ENCODE measurements at regions not wholly inside any gene's neighbourhood (a gene's known extent, or its start where the extent isn't known, plus 50 kb on each side); places are given as distances from the start of the nearest gene placed in this dataset.

DNA sequence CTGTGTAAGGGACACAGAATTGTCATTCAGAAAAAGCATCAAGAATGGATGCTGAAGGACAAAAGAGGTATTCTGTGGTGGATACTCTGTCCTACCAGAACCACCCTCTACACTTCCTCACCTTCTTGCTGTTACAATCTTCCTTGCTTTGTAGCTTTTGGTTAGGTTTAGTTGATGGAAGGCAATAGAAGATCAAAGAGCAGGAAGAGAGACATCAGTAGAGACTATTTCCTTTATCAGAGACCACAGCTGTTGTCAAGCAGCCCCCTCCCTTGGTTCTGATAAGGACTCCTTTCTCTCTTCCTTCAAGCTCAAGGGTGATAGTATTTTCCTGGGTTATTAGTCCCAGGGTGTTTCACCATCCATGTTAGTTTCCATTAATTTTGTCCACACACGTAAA lies 84.7 kb upstream of the ALCAM start:
- Histone ChIP-seq H3K36me3 (ENCODE audit: control insufficient read depth in 2 of 2, insufficient read depth in 2 of 2, low read length in 1 of 2) (no peaks in the 10 kb centered on the region), H3K4me2 (ENCODE audit: control insufficient read depth, insufficient read depth) (no peak overlapping the region), H3K4me3 (no peak overlapping the region), H3K27ac (ENCODE audit: control insufficient read depth, insufficient read depth) (no peak overlapping the region), H3K4me1 (ENCODE audit: control insufficient read depth, insufficient read depth, low read length) (no peaks in the 10 kb centered on the region), H4K20me1 (ENCODE audit: control insufficient read depth, insufficient read depth) (no peaks in the 10 kb centered on the region), H3K79me2 (ENCODE audit: control insufficient read depth, insufficient read depth, low read length) (no peaks in the 10 kb centered on the region), H2AFZ (ENCODE audit: control insufficient read depth, low read depth, low read length) (no peak overlapping the region), H3K9ac (ENCODE audit: control insufficient read depth, insufficient read depth, low read length) (no peak overlapping the region), H3K9me3 (replicated peaks; ENCODE audit: control insufficient read depth, insufficient read depth, low read length) (no peaks in the 10 kb centered on the region), H3K27me3 (replicated peaks in 1 of 2; ENCODE audit: control insufficient read depth in 2 of 2, insufficient read depth in 2 of 2, low read length in 1 of 2) (no peaks in the 10 kb centered on the region; a peak in 1 of 4 replicates)
- in situ Hi-C loops (cut with MboI) (no loop called here), intact Hi-C loops (cut with micrococcal nuclease; ENCODE audit: unreplicated experiment) (no loop called here)
- DNase-seq (ENCODE audit: low read depth, low spot score) (no peak), FAIRE-seq (no peak), ATAC-seq (no peak)
- no peak for TF ChIP-seq IKZF1 (conservative IDR thresholded peaks at IDR 0.05)
- TF ChIP-seq CEBPB (IDR thresholded peaks at IDR 0.05; ENCODE audit: borderline replicate concordance in 1 of 2, low read depth in 2 of 2, low read length in 2 of 2): no peak
- TF ChIP-seq ZNF217 (IDR thresholded peaks at IDR 0.05): no peak
- no peak for TF ChIP-seq NBN (IDR thresholded peaks at IDR 0.05)
- TF ChIP-seq, protein P1, sequence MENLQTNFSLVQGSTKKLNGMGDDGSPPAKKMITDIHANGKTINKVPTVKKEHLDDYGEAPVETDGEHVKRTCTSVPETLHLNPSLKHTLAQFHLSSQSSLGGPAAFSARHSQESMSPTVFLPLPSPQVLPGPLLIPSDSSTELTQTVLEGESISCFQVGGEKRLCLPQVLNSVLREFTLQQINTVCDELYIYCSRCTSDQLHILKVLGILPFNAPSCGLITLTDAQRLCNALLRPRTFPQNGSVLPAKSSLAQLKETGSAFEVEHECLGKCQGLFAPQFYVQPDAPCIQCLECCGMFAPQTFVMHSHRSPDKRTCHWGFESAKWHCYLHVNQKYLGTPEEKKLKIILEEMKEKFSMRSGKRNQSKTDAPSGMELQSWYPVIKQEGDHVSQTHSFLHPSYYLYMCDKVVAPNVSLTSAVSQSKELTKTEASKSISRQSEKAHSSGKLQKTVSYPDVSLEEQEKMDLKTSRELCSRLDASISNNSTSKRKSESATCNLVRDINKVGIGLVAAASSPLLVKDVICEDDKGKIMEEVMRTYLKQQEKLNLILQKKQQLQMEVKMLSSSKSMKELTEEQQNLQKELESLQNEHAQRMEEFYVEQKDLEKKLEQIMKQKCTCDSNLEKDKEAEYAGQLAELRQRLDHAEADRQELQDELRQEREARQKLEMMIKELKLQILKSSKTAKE (IDR thresholded peaks at IDR 0.05; ENCODE audit: low read depth, poor library complexity, severe bottlenecking): no peak
- 0% methylated on average over 1 of the region's 1 CpG for WGBS (ENCODE audit: insufficient coverage, insufficient replicate concordance, low lambda C conversion rate, missing lambda C conversion rate)
- no TSS peak for BruUV-seq (replicated peaks)
- CTCF ChIA-PET: no interaction called here
- SMC1A ChIA-PET (ENCODE audit: uncharacterized antibody, unreplicated experiment): interaction anchor here (0.9 kb wide), 1 partner anchor 38 kb away, joined by 3 read pairs; no protein-coding TSS in a partner anchor
- POLR2A ChIA-PET: no interaction called here
- RAD21 ChIA-PET (ENCODE audit: unreplicated experiment): no interaction called here

DNA sequence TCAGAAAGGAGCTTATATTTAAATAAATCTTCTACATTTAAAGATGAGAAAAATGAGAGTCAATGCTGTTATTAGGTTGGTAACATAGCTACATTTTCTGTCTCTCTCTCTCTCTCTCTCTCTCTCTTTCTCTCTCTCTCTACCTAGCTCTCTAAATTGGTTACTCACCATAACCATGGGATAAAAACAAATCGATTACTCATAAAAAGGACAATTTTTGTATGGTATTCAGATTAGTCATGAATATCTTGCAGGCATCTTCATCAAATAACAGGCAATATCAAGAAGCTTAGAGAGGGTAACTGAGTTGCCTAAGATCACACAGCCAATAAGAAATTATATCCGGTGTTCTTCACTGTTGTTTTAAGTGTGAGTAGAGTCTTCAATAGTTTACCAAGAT lies 81.8 kb upstream of the ALCAM start:
- in situ Hi-C loops (cut with MboI): no loop called here
- DNase-seq (ENCODE audit: low read depth, low spot score): no peak
- TF ChIP-seq IKZF2 (IDR thresholded peaks at IDR 0.05) (no peak), BHLHE40 (IDR thresholded peaks at IDR 0.05; ENCODE audit: borderline replicate concordance in 1 of 2, low read depth in 2 of 2, low read length in 1 of 2) (no peak), POLR2A (IDR thresholded peaks at IDR 0.05; ENCODE audit: low read depth, low read length) (no peak)
- TF ChIP-seq, protein P2, sequence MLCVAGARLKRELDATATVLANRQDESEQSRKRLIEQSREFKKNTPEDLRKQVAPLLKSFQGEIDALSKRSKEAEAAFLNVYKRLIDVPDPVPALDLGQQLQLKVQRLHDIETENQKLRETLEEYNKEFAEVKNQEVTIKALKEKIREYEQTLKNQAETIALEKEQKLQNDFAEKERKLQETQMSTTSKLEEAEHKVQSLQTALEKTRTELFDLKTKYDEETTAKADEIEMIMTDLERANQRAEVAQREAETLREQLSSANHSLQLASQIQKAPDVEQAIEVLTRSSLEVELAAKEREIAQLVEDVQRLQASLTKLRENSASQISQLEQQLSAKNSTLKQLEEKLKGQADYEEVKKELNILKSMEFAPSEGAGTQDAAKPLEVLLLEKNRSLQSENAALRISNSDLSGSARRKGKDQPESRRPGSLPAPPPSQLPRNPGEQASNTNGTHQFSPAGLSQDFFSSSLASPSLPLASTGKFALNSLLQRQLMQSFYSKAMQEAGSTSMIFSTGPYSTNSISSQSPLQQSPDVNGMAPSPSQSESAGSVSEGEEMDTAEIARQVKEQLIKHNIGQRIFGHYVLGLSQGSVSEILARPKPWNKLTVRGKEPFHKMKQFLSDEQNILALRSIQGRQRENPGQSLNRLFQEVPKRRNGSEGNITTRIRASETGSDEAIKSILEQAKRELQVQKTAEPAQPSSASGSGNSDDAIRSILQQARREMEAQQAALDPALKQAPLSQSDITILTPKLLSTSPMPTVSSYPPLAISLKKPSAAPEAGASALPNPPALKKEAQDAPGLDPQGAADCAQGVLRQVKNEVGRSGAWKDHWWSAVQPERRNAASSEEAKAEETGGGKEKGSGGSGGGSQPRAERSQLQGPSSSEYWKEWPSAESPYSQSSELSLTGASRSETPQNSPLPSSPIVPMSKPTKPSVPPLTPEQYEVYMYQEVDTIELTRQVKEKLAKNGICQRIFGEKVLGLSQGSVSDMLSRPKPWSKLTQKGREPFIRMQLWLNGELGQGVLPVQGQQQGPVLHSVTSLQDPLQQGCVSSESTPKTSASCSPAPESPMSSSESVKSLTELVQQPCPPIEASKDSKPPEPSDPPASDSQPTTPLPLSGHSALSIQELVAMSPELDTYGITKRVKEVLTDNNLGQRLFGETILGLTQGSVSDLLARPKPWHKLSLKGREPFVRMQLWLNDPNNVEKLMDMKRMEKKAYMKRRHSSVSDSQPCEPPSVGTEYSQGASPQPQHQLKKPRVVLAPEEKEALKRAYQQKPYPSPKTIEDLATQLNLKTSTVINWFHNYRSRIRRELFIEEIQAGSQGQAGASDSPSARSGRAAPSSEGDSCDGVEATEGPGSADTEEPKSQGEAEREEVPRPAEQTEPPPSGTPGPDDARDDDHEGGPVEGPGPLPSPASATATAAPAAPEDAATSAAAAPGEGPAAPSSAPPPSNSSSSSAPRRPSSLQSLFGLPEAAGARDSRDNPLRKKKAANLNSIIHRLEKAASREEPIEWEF (IDR thresholded peaks at IDR 0.05; ENCODE audit: insufficient replicate concordance, low read depth, low read length): no peak

More for the DNA sequence above, 81.8 kb upstream of the ALCAM start:
- Histone ChIP-seq H3K9me3 (replicated peaks; ENCODE audit: control insufficient read depth, insufficient read depth, low read length) (no peaks in the 10 kb centered on the region), H4K20me1 (ENCODE audit: control insufficient read depth, insufficient read depth) (no peaks in the 10 kb centered on the region), H3K36me3 (ENCODE audit: control insufficient read depth in 2 of 2, insufficient read depth in 2 of 2, low read length in 1 of 2) (no peaks in the 10 kb centered on the region), H3K4me2 (ENCODE audit: control insufficient read depth, insufficient read depth) (no peak overlapping the region), H3K4me1 (ENCODE audit: control insufficient read depth, insufficient read depth, low read length) (no peaks in the 10 kb centered on the region), H3K79me2 (ENCODE audit: control insufficient read depth, insufficient read depth, low read length) (no peaks in the 10 kb centered on the region), H3K4me3 (no peak overlapping the region), H3K9ac (ENCODE audit: control insufficient read depth, insufficient read depth, low read length) (no peak overlapping the region), H3K27me3 (replicated peaks in 1 of 2; ENCODE audit: control insufficient read depth in 2 of 2, insufficient read depth in 2 of 2, low read length in 1 of 2) (no peaks in the 10 kb centered on the region; a peak in 1 of 4 replicates), H3K27ac (ENCODE audit: control insufficient read depth, insufficient read depth) (no peak overlapping the region), H2AFZ (ENCODE audit: control insufficient read depth, low read depth, low read length) (no peak overlapping the region)
- WGBS (ENCODE audit: insufficient coverage, insufficient replicate concordance, low lambda C conversion rate, missing lambda C conversion rate): 24% methylated on average over 2 of the region's 2 CpGs
- intact Hi-C loops (cut with micrococcal nuclease; ENCODE audit: unreplicated experiment): no loop called here
- ChIA-PET SMC1A (ENCODE audit: uncharacterized antibody, unreplicated experiment) (interaction anchor here (0.6 kb wide), 1 partner anchor 747 kb away, joined by 4 read pairs; no protein-coding TSS in a partner anchor), RAD21 (ENCODE audit: unreplicated experiment) (no interaction called here), CTCF (no interaction called here), POLR2A (no interaction called here)
- BruUV-seq (replicated peaks): no TSS peak
- FAIRE-seq (no peak), ATAC-seq (no peak)
